H1 (cell line): ENCODE measurements at regions not wholly inside any gene's neighbourhood (a gene's known extent, or its start where the extent isn't known, plus 50 kb on each side); places are given as distances from the start of the nearest gene placed in this dataset.

Experiments
- CTCF ChIA-PET: fragments of 300-600 bp; sonication (Branson Sonifier 250); formaldehyde crosslinking; loops from one replicate; lab custom pipeline; 2021; ENCODE audit not compliant: partially characterized antibody; lab: Charles Lee
- POLR2A ChIA-PET: fragments of 300-600 bp; sonication (Branson Sonifier 250); formaldehyde crosslinking; loops from one replicate; lab custom pipeline; 2021; ENCODE audit warnings: inconsistent platforms; ENCODE audit not compliant: partially characterized antibody; lab: Charles Lee
- DNase-seq, 2 experiments: peaks; one replicate each; pipeline versions ENCODE4 v3.0.0 to v3.0.0-alpha.2; 2010 to 2022; ENCODE audit warnings: low spot score in 2 of 2, low read depth in 1 of 2, mixed read lengths in 1 of 2
- FAIRE-seq: peaks from 2 replicates; lab custom pipeline; 2011; peaks lifted over from hg19 to GRCh38; lab: Jason Lieb, UNC
- H2AFZ ChIP-seq: 2 replicates; pipeline ENCODE4 v1.8.1; 2012; ENCODE audit warnings: low read length, inconsistent platforms
- H2AK5ac ChIP-seq: 2 replicates; pipeline ENCODE4 v1.6.1; 2013; ENCODE audit warnings: low read depth, low read length
- H2BK120ac ChIP-seq: replicated peaks from 2 replicates; pipeline ENCODE3; 2013; ENCODE audit warnings: low read depth, low read length, inconsistent platforms
- H2BK12ac ChIP-seq: 2 replicates; pipeline ENCODE4 v1.6.1; 2013; ENCODE audit warnings: low read depth, low read length
- H2BK15ac ChIP-seq: 2 replicates; pipeline ENCODE4 v1.6.1; 2013; ENCODE audit warnings: low read length
- H2BK20ac ChIP-seq: 2 replicates; pipeline ENCODE4 v1.6.1; 2013; ENCODE audit warnings: low read length
- H2BK5ac ChIP-seq: 2 replicates; pipeline ENCODE4 v1.6.1; 2013; ENCODE audit warnings: low read depth, low read length
- H3K14ac ChIP-seq: 2 replicates; pipeline ENCODE4 v1.6.1; 2013; ENCODE audit warnings: inconsistent platforms; ENCODE audit not compliant: insufficient read length
- H3K18ac ChIP-seq: 2 replicates; pipeline ENCODE4 v1.6.1; 2013; ENCODE audit warnings: low read length; ENCODE audit errors: extremely low read depth
- H3K23ac ChIP-seq: 2 replicates; pipeline ENCODE4 v1.6.1; 2013; ENCODE audit warnings: inconsistent platforms; ENCODE audit not compliant: insufficient read length
- H3K23me2 ChIP-seq: 2 replicates; pipeline ENCODE4 v1.6.1; 2013; ENCODE audit warnings: low read depth, low read length
- H3K27ac ChIP-seq: 2 replicates; pipeline ENCODE4 v1.6.1; 2011; ENCODE audit warnings: low read depth, low read length, inconsistent platforms
- H3K27me3 ChIP-seq, 4 experiments: replicated peaks in 1 of 4; 1 replicate in 1 of 4; 2 replicates in 3 of 4; pipeline versions ENCODE4 v1.6.1 to v1.8.1; 2011 to 2013; ENCODE audit warnings: low read length in 3 of 4, mild to moderate bottlenecking in 3 of 4, inconsistent platforms in 2 of 4, mixed read lengths in 2 of 4, moderate library complexity in 1 of 4; ENCODE audit not compliant: control insufficient read depth in 3 of 4, insufficient read depth in 3 of 4; ENCODE audit errors: extremely low read depth in 1 of 4
- H3K36me3 ChIP-seq, 4 experiments: 2 replicates each; pipeline versions ENCODE4 v1.6.1 to v1.8.1; 2011 to 2013; ENCODE audit warnings: mild to moderate bottlenecking in 4 of 4, low read length in 3 of 4, moderate library complexity in 2 of 4, control low read depth in 1 of 4, inconsistent platforms in 1 of 4; ENCODE audit not compliant: insufficient read depth in 4 of 4, control insufficient read depth in 2 of 4
- H3K4ac ChIP-seq: replicated peaks from 2 replicates; pipeline ENCODE3; 2013; ENCODE audit warnings: low read length, low read depth, mixed read lengths, inconsistent platforms; ENCODE audit not compliant: insufficient read length
- H3K4me1 ChIP-seq, 4 experiments: replicated peaks in 1 of 4; 1 replicate in 1 of 4; 2 replicates in 3 of 4; pipeline versions ENCODE4 v1.6.1 to v1.8.1; 2011 to 2013; ENCODE audit warnings: low read length in 3 of 4, inconsistent platforms in 2 of 4, mixed read lengths in 1 of 4; ENCODE audit not compliant: insufficient read depth in 4 of 4, control insufficient read depth in 3 of 4
- H3K4me2 ChIP-seq, 2 experiments: 2 replicates each; pipeline versions ENCODE4 v1.6.1 to v1.8.1; 2011 to 2013; ENCODE audit warnings: low read depth in 2 of 2, low read length in 2 of 2, control low read depth in 1 of 2, inconsistent platforms in 1 of 2, mild to moderate bottlenecking in 1 of 2; ENCODE audit not compliant: insufficient read depth in 1 of 2
- H3K4me3 ChIP-seq, 4 experiments: fragments of 200-600, 300-600 bp in 1 of 4; sonication (generic), shearing (Covaris generic), sonication (Bioruptor Twin) in 1 of 4; 2 replicates each; pipeline versions ENCODE4 v1.5.1 to v1.8.1; 2011 to 2016; ENCODE audit warnings: low read length in 4 of 4, low read depth in 3 of 4, control low read depth in 2 of 4, inconsistent platforms in 2 of 4, mild to moderate bottlenecking in 2 of 4, mixed read lengths in 1 of 4, moderate library complexity in 1 of 4; ENCODE audit not compliant: insufficient read depth in 2 of 4; ENCODE audit errors: extremely low read depth in 1 of 4
- H3K56ac ChIP-seq: replicated peaks from 2 replicates; pipeline ENCODE3; 2013; ENCODE audit warnings: low read depth, mild to moderate bottlenecking, mixed read lengths, low read length, inconsistent platforms; ENCODE audit not compliant: insufficient read length
- H3K79me1 ChIP-seq: 2 replicates; pipeline ENCODE4 v1.6.1; 2013; ENCODE audit warnings: low read depth, low read length, control low read depth
- H3K79me2 ChIP-seq, 2 experiments: 2 replicates each; pipeline versions ENCODE4 v1.6.1 to v1.8.1; 2012 to 2013; ENCODE audit warnings: low read length in 2 of 2, mild to moderate bottlenecking in 2 of 2, inconsistent platforms in 1 of 2; ENCODE audit not compliant: insufficient read depth in 2 of 2, control insufficient read depth in 1 of 2
- H3K9ac ChIP-seq, 4 experiments: replicated peaks in 1 of 4; 1 replicate in 1 of 4; 2 replicates in 3 of 4; pipeline versions ENCODE4 v1.6.1 to v1.8.1; 2011 to 2013; ENCODE audit warnings: low read depth in 3 of 4, low read length in 3 of 4, control low read depth in 2 of 4, mild to moderate bottlenecking in 2 of 4, moderate library complexity in 2 of 4, inconsistent platforms in 1 of 4; ENCODE audit errors: extremely low read depth in 1 of 4
- H3K9me3 ChIP-seq, 2 experiments: 2 replicates each; pipeline versions ENCODE4 v1.6.1 to v1.8.1; 2012 to 2013; ENCODE audit warnings: mild to moderate bottlenecking in 2 of 2, moderate library complexity in 2 of 2, control low read depth in 1 of 2, inconsistent platforms in 1 of 2, low read depth in 1 of 2, low read length in 1 of 2, mixed read lengths in 1 of 2; ENCODE audit not compliant: insufficient read depth in 2 of 2
- H4K20me1 ChIP-seq, 2 experiments: replicated peaks in 1 of 2; 2 replicates each; pipeline versions ENCODE3 to v1.8.1; 2011 to 2013; ENCODE audit warnings: inconsistent platforms in 2 of 2, low read length in 2 of 2, mild to moderate bottlenecking in 1 of 2; ENCODE audit not compliant: insufficient read depth in 2 of 2, control insufficient read depth in 1 of 2
- H4K5ac ChIP-seq: 2 replicates; pipeline ENCODE4 v1.6.1; 2013; ENCODE audit warnings: low read length, low read depth, mixed read lengths, inconsistent platforms; ENCODE audit not compliant: insufficient read length
- H4K8ac ChIP-seq: 2 replicates; pipeline ENCODE4 v1.8.0; 2013; ENCODE audit warnings: mild to moderate bottlenecking, moderate library complexity, low read length, inconsistent platforms; ENCODE audit not compliant: insufficient read depth; ENCODE audit errors: extremely low read depth
- H4K91ac ChIP-seq: replicated peaks from 2 replicates; pipeline ENCODE3; 2013; ENCODE audit warnings: low read length, mixed read lengths, inconsistent platforms; ENCODE audit not compliant: insufficient read length
- CBX8 ChIP-seq: fragments of 300-800, 300-1000 bp; sonication (generic); IDR thresholded peaks from 2 replicates; pipeline ENCODE4 v1.7.1; 2016; ENCODE audit warnings: low read depth, low read length, borderline replicate concordance
- CTBP2 ChIP-seq: IDR thresholded peaks from 2 replicates; pipeline ENCODE4 v1.7.0; 2011; ENCODE audit warnings: borderline replicate concordance, mild to moderate bottlenecking, moderate library complexity, mixed read lengths, low read length; ENCODE audit not compliant: insufficient read depth, insufficient read length
- EP300 ChIP-seq, 2 experiments: IDR thresholded peaks; 1 replicate in 1 of 2; 2 replicates in 1 of 2; pipeline ENCODE4 v1.6.1; 2011 to 2012; ENCODE audit warnings: low read depth in 2 of 2, low read length in 2 of 2, mild to moderate bottlenecking in 2 of 2, borderline replicate concordance in 1 of 2, inconsistent platforms in 1 of 2, moderate library complexity in 1 of 2
- HDAC2 ChIP-seq, 2 experiments: fragments of 300-600 bp in 1 of 2; sonication (generic) in 1 of 2; IDR thresholded peaks; 2 replicates each; pipeline ENCODE4 v1.6.1; 2011 to 2012; ENCODE audit warnings: low read depth in 2 of 2, low read length in 2 of 2, mild to moderate bottlenecking in 2 of 2, moderate library complexity in 2 of 2, borderline replicate concordance in 1 of 2, inconsistent platforms in 1 of 2
- KDM4A ChIP-seq: IDR thresholded peaks from one replicate; pipeline ENCODE4 v1.7.1; 2012; ENCODE audit warnings: low read depth, mild to moderate bottlenecking, moderate library complexity, low read length, inconsistent platforms; ENCODE audit not compliant: severe bottlenecking
- POU5F1 ChIP-seq: IDR thresholded peaks from 2 replicates; pipeline ENCODE4 v1.6.1; 2011; ENCODE audit warnings: low read depth, mild to moderate bottlenecking, low read length, moderate library complexity
- RBBP5 ChIP-seq: IDR thresholded peaks from 2 replicates; pipeline ENCODE4 v1.7.1; 2012; ENCODE audit warnings: low read depth, mild to moderate bottlenecking, inconsistent platforms, low read length, moderate library complexity, borderline replicate concordance
- SP2 ChIP-seq: IDR thresholded peaks from 2 replicates; pipeline ENCODE4 v1.6.1; 2012; ENCODE audit warnings: mild to moderate bottlenecking, low read length, inconsistent platforms
- USF2 ChIP-seq: IDR thresholded peaks from 2 replicates; pipeline ENCODE4 v1.6.1; 2011; ENCODE audit warnings: low read length, improper control_type of control experiment
- YY1 ChIP-seq: IDR thresholded peaks from 2 replicates; pipeline ENCODE4 v1.6.1; 2011; ENCODE audit warnings: low read depth, mild to moderate bottlenecking, low read length
- WGBS, 2 experiments: shearing (Covaris generic) in 1 of 2; methylation state at CpG; one replicate each; pipeline versions ENCODE4 v1.1.6 to v1.1.7; 2013 to 2015; ENCODE audit warnings: low lambda C conversion rate in 2 of 2, mixed read lengths in 2 of 2, inconsistent platforms in 1 of 2, low coverage in 1 of 2, missing lambda C conversion rate in 1 of 2; ENCODE audit not compliant: insufficient replicate concordance in 2 of 2, insufficient coverage in 1 of 2, insufficient read length in 1 of 2; ENCODE audit errors: extremely low coverage in 1 of 2, missing lambda C conversion rate in 1 of 2; 5-methylcytosine and 5-hydroxymethylcytosine counted together

- Histone ChIP-seq H2BK12ac (no peak overlapping the region), H2BK20ac (no peak overlapping the region), H4K91ac (no peak overlapping the region), H3K27ac (no peak overlapping the region), H2BK5ac (no peak overlapping the region), H3K56ac (no peak overlapping the region), H3K23me2 (no peaks in the 10 kb centered on the region), H2BK120ac (no peak overlapping the region), H3K79me2 (no peaks in the 10 kb centered on the region), H3K18ac (no peak overlapping the region), H3K79me1 (no peaks in the 10 kb centered on the region), H4K8ac (no peak overlapping the region), H3K27me3 (no peaks in the 10 kb centered on the region), H3K4me1 (no peaks in the 10 kb centered on the region), H3K4ac (no peak overlapping the region), H3K4me3 (no peak overlapping the region), H4K5ac (no peak overlapping the region), H3K23ac (no peak overlapping the region), H3K9ac (no peak overlapping the region), H3K14ac (no peak overlapping the region), H2AFZ (no peak overlapping the region), H3K9me3 (no peaks in the 10 kb centered on the region), H2AK5ac (no peak overlapping the region), H3K36me3 (no peaks in the 10 kb centered on the region), H2BK15ac (no peak overlapping the region), H3K4me2 (no peak overlapping the region), H4K20me1 (no peaks in the 10 kb centered on the region)
- ChIA-PET CTCF (no interaction called here), POLR2A (no interaction called here)
- TF ChIP-seq KDM4A (no peak), YY1 (no peak), CBX8 (no peak), POU5F1 (no peak), RBBP5 (no peak), USF2 (no peak), SP2 (no peak), EP300 (IDR thresholded peaks at IDR 0.05; ENCODE audit: borderline replicate concordance in 1 of 2, low read depth in 2 of 2, low read length in 2 of 2) (no peak), HDAC2 (IDR thresholded peaks at IDR 0.05; ENCODE audit: borderline replicate concordance in 1 of 2, low read depth in 2 of 2, low read length in 2 of 2) (no peak), CTBP2 (no peak)
- 96% methylated on average over 4 of the region's 4 CpGs; no CpG with 5 or more reads in 1 of the 2 experiments for WGBS, 2 experiments
- DNase-seq (no peak), FAIRE-seq (no peak)
These were observed 317.5 kb downstream of the BCHE start for GRCh38 chr3:165519687-165520086.
